ENCODE measurements at regions not wholly inside any gene's neighbourhood (a gene's known extent, or its start where the extent isn't known, plus 50 kb on each side); places are given as distances from the start of the nearest gene placed in this dataset.

GRCh38 chr3:106386050-106386449 lies 517.2 kb upstream of the CBLB start:
- no peak for TF ChIP-seq EZH2phosphoT487 (IDR thresholded peaks at IDR 0.05; ENCODE audit: low read depth, severe bottlenecking, unreplicated experiment)
- TF ChIP-seq, protein P1, sequence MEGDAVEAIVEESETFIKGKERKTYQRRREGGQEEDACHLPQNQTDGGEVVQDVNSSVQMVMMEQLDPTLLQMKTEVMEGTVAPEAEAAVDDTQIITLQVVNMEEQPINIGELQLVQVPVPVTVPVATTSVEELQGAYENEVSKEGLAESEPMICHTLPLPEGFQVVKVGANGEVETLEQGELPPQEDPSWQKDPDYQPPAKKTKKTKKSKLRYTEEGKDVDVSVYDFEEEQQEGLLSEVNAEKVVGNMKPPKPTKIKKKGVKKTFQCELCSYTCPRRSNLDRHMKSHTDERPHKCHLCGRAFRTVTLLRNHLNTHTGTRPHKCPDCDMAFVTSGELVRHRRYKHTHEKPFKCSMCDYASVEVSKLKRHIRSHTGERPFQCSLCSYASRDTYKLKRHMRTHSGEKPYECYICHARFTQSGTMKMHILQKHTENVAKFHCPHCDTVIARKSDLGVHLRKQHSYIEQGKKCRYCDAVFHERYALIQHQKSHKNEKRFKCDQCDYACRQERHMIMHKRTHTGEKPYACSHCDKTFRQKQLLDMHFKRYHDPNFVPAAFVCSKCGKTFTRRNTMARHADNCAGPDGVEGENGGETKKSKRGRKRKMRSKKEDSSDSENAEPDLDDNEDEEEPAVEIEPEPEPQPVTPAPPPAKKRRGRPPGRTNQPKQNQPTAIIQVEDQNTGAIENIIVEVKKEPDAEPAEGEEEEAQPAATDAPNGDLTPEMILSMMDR (IDR thresholded peaks at IDR 0.05; ENCODE audit: poor library complexity), result no peak
- no peak for TF ChIP-seq EZH2 (IDR thresholded peaks at IDR 0.05; ENCODE audit: borderline replicate concordance)
